ENCODE measurements at regions not wholly inside any gene's neighbourhood (a gene's known extent, or its start where the extent isn't known, plus 50 kb on each side); places are given as distances from the start of the nearest gene placed in this dataset.

- TF ChIP-seq CTCF (IDR thresholded peaks at IDR 0.05), result no peak
- no peak for TF ChIP-seq EP300 (IDR thresholded peaks at IDR 0.05)
These were observed 857.8 kb downstream of the DIAPH3 start for GRCh38 chr13:59305896-59306295.

All from upper lobe of left lung (tissue), 4 donors.